BE2C (cell line): ENCODE measurements at regions not wholly inside any gene's neighbourhood (a gene's known extent, or its start where the extent isn't known, plus 50 kb on each side); places are given as distances from the start of the nearest gene placed in this dataset.

Experiments
- DNase-seq: peaks from one replicate; pipeline ENCODE4 v3.0.0-alpha.2; 2020
- H3K27me3 ChIP-seq: fragments of 250-450 bp; sonication (Bioruptor Pico); 2 replicates; pipeline ENCODE4 v1.5.1; 2020; ENCODE audit warnings: mild to moderate bottlenecking
- H3K36me3 ChIP-seq: fragments of 250-450 bp; sonication (Bioruptor Pico); 2 replicates; pipeline ENCODE4 v1.5.1; 2020; ENCODE audit warnings: mild to moderate bottlenecking
- H3K4me1 ChIP-seq: fragments of 250-450 bp; sonication (Bioruptor Pico); 2 replicates; pipeline ENCODE4 v1.5.1; 2020
- H3K4me3 ChIP-seq: 2 replicates; pipeline ENCODE4 v1.5.1; 2011; ENCODE audit warnings: low read depth, low read length
- H3K9me3 ChIP-seq: fragments of 250-450 bp; sonication (Bioruptor Pico); 2 replicates; pipeline ENCODE4 v1.5.1; 2020
- CTCF ChIP-seq: IDR thresholded peaks from 2 replicates; pipeline ENCODE4 v1.5.1; 2012; ENCODE audit warnings: mild to moderate bottlenecking, low read depth, low read length

GRCh38 chr1:191851799-191852595, 306.3 kb upstream of the RGS18 start:
- DNase-seq = peak; percentile 11
- Histone ChIP-seq H3K27me3 (no peaks in the 10 kb centered on the region), H3K36me3 (no peaks in the 10 kb centered on the region), H3K4me3 (no peak overlapping the region), H3K9me3 (no peaks in the 10 kb centered on the region), H3K4me1 (no peaks in the 10 kb centered on the region; the same call in 1 of the 2 replicates)
- no peak for TF ChIP-seq CTCF

- no peak overlapping the region for H3K4me3 ChIP-seq
- DNase-seq = no peak
- no peaks in the 10 kb centered on the region for H3K36me3 ChIP-seq
- H3K27me3 ChIP-seq = no peaks in the 10 kb centered on the region
- no peaks in the 10 kb centered on the region for H3K9me3 ChIP-seq
- H3K4me1 ChIP-seq = no peaks in the 10 kb centered on the region; the same call in 1 of the 2 replicates
- no peak for TF ChIP-seq CTCF
Observed at GRCh38 chr1:191852907-191853306, 305.4 kb upstream of the RGS18 start.

GRCh38 chr1:191857600-191857999, 300.7 kb upstream of the RGS18 start:
- Histone ChIP-seq H3K4me1 (no peaks in the 10 kb centered on the region; the same call in 1 of the 2 replicates), H3K27me3 (no peaks in the 10 kb centered on the region), H3K9me3 (no peaks in the 10 kb centered on the region), H3K4me3 (no peak overlapping the region), H3K36me3 (no peaks in the 10 kb centered on the region)
- DNase-seq = no peak
- no peak for TF ChIP-seq CTCF

- Histone ChIP-seq H3K9me3 (no peaks in the 10 kb centered on the region), H3K4me3 (no peak overlapping the region), H3K4me1 (no peaks in the 10 kb centered on the region), H3K27me3 (no peaks in the 10 kb centered on the region), H3K36me3 (no peaks in the 10 kb centered on the region)
- no peak for TF ChIP-seq CTCF
- DNase-seq = no peak
Observed at GRCh38 chr1:191865479-191865878, 292.8 kb upstream of the RGS18 start.

- H3K9me3 ChIP-seq = no peaks in the 10 kb centered on the region
Observed at GRCh38 chr1:191866155-191866554, 292.1 kb upstream of the RGS18 start.

More at GRCh38 chr1:191866155-191866554, 292.1 kb upstream of the RGS18 start:
- Histone ChIP-seq H3K4me3 (no peak overlapping the region), H3K27me3 (no peaks in the 10 kb centered on the region), H3K36me3 (no peaks in the 10 kb centered on the region), H3K4me1 (no peaks in the 10 kb centered on the region)
- no peak for TF ChIP-seq CTCF
- DNase-seq = no peak
